Fibroblast of gingiva (primary cell): ENCODE measurements at regions not wholly inside any gene's neighbourhood (a gene's known extent, or its start where the extent isn't known, plus 50 kb on each side); places are given as distances from the start of the nearest gene placed in this dataset.

Source experiments
- DNase-seq: peaks from one replicate; pipeline ENCODE4 v3.0.0-alpha.2; 2011; ENCODE audit warnings: low read depth

DNA sequence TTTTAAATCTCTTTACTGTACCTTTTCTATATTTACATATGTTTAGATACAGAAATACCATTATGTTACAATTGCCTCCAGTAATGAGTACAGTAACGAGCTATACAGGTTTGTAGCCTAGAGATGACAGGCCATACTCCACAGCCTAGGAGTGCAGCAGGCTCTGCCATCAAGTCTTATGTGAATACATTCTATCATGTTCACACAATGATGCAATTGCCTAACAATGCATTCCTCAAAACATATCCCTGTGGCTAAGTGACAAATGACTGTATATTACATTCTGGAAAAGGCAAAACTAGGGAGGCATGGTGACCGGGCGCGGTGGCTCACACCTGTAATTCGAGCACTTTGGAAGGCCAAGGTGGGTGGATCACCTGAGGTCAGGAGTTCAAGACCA is 192.4 kb upstream of the IGF1R start:
- DNase-seq = no peak

DNA sequence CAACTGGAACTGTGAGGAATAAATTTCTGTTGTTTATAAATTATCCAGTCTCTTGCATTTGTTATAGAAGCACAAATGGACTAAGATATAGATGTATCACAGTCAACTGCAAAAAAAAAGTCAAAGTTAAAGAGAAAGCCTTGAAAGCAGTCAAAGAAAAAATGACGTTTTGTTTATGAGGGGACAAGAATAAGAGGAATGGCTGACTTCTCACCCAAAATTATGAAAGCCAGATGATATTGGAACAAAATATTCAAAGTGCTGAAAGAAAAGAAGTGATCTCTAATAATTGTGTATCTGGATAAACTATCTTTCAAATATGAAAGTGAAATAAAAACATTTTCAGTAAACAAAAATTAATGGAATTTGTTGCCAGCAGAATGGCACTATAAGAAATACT is 171.8 kb upstream of the IGF1R start:
- DNase-seq = no peak

DNA sequence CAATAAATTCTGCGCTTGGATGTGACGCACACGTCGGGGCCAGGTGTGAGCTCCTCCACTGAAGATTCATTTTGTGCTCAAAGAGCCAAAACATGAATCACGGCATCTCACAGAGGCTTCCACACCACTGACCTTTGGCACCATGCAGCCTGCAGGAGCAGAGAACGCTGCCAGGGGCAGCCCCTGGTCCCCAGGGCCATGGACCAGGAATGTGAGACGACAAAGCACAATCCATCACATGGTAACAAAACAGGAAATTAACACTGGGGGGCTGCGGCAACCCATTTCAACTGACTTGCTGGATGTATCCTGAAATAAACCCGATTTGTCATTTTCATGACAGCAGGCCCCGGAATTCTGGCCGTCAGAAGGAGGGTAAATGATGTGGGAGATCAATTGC is 167.5 kb upstream of the IGF1R start:
- DNase-seq = no peak

DNA sequence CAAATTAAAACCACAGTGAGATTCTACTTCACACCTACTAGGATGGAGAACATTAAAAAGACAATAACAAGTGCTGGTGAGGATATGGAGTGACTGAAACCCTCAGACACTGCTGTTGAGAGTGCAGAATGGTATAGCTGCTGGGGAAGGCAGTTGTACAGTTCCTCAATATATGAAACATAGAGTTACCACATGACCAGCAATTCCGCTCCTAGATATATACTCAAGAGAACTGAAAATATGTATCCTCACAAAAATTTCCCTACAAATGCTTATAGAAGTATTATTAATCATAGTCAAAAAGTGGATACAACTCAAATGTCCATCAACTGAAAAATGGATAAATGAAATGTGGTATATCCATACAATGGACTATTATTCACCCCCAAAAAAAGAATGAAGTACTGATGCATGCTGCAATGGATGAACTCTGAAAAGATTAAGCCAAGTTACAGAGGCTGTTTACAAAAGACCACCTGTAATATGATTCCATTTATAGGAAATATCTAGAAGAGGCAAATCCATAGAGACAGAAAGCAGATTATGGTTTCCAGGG is 164.7 kb upstream of the IGF1R start:
- DNase-seq = no peak

DNA sequence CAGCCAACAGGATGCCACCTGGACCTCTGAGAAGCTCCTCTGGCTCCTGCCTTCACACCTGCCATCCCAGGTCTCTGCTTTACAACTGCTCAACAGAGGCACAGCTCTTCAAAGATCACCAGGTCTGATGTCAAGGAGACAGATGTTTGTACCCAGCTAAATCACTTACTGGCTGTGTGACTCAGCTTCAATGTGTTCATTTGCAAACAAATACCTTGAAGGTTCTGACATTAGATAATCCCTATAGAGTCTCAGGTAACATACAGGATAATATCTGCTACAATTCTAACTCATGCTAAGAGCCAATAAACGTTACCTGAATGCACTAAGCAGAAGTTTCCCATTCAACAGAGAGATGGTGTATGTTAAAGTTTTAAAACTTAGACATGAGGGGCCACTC is 163.4 kb upstream of the IGF1R start:
- no peak for DNase-seq

DNA sequence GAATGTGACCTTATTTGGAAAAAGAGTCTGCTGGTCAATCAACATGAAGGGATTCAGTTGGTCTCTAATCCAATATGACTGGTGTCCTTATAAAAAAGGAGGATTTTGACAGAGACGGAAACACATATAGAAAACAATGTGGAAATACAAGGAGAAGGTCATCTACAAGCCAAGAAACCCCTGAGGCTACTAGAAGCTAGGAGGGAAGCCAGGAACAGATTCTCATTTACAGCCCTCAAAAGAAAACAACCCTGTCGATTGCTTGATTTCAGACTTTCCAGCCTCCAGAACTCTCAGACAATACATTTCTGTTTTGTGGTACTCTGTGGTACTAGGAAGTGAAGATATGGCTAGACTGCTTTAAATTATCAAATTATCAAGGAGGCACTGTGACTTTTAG is 162.9 kb upstream of the IGF1R start:
- DNase-seq = no peak

DNA sequence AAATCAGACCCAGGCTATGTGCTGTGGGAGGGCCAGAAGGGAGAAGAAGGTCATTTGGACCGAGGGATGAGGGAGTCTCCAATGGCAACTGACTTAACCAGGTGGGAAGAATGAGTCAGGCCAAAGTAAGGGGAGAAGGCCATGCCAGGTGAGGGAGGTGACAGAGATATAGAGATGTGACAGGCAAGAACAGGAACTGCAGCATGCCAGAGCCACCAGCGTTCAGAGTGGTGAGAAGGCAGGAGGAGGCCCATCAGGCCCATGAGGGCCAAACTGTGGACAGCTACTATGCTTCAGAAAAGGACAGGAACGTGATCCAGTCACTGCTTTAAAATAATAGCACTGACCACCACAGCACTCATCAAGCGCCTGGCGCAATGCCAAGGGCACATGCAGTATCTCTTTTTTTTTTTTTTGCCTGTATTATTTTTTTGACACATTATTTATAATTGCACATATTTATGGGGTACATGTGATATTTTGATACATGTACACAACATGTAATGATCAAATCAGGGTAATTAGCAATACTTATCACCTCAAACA is 154.3 kb upstream of the IGF1R start:
- no peak for DNase-seq

DNA sequence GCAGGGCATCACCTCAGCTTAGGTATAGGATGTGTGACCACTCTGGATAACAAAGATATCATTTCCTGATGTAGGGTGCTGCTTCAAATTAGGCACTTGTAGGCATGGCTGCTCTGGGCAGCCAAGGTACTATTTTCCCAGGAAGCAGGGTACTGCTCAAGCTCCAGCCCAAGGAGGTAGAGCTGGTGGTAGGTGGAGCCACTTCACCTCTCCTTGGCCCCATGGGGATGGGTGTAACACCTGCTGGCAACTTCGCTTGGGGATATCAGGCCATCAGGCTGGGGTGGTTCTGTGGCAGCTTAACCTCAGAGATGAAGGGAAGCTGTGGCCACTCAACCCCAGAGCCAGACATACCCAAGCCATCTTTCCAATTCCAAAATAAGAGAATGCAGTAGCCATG is 147.1 kb upstream of the IGF1R start:
- no peak for DNase-seq

DNA sequence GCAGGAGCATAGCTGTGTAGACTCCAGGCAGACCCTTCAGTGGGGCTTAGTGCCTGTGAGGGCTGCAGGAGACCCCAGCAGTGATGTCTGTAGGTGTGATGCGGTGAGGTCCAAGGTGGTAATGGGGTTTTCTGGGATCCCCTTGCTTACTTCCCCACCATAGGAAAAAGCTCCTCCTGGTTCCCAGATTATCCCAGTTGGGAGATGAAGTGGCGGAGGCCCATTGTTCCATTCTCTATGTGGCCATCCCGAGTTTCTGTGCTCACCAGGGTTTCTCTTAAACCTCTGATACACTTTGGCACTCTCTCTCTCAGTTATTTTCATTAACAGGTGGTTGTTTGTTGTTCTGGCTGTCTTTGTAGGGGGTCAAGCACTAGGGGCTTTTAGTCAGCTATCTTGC is 146.7 kb upstream of the IGF1R start:
- DNase-seq = no peak

DNA sequence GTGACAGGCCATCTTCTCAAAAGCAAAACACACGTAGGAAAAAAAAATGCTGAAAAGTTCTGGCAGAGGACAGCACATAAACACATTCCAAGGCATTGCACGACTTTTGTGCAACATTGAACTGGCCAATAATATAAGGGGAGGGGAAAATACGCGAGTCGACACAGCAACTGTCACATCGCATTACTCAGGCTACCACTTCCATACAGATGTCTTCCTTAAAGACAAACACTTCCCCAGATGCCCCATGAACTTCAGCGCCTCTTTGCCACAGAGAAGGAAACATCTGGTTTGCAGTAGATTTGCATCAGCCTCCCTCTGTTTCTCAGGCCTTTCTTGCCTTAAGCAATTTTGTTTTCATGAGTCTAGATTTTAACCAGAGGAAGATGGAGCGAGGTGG is 144.4 kb upstream of the IGF1R start:
- peak; percentile 99 for DNase-seq

DNA sequence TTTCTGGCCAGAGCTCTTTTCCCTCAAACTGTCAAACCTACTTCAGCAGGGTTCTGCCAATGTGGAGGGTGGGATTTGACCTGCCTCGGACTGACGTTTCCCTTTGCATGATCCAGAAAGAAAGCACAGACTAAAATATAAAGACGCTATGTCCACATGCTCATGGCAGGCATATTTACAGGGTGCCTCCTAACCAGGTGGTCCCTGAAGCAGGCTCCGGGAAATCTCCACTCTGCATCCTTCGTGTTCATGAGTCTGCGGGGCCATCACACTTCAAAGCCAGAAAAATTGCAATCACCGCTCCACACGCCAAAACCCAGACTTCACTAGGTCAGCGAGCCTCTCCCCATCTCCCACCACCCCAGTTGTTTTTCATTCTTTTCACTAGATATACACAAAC is 143.3 kb upstream of the IGF1R start:
- DNase-seq = no peak

DNA sequence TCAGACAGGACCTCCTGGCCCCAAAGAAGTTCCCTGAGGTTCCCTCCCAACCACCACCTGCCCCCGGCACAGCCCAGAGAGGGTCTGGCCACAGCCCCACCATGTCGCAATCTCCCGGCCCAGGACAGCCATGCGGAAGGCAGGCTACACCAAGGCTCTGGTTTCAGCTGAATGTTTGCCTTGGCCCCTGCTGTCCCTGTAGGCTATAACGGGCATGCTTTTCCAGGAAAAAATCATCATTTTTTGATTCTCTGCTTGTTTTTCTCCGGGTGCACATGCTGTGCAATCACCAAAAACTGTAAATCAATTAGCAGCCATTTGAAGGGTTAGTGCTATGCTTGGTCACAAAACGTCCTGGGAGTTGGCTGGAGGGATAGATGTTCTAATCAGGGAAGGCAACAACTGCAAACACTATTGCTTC is 142.7 kb upstream of the IGF1R start:
- peak; percentile 95 for DNase-seq

DNA sequence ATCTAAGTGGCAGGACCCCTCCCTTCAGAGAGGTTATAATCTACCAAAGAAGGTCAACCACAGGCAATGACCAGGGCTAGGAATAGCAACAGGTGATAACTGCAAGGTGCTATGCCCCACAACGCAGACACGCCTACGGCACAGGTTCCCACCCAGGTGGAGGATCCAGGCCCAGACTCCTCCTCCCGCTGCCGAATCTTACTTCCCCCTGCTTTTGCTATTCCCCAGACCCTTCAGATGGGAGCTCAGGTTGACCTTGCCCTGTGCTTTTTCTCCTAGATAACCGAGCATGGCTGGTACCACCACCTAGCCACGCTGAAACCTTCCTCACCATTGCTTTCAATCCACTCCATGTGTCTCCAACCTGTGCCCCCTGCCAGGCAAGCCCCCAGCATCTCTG is 142.2 kb upstream of the IGF1R start:
- no peak for DNase-seq

DNA sequence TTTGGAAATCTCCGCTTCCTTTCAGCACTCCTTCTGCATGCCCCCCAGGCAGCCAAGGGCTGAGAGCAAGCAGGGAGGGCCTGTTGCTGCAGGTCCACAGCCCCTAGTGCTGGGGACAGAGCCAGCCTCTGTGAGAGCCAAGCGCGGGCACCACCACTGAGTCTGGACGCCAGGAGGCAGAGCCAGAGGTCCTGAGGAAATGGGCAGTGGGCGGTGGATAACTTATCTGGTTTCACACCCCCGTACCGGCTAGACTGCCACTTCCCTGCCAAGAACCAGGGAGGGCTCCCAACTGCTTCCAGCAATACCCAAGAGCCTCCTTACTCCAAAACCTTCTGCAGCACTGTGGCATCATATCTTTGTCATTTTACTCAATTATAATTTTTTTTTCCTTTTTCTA is 141.6 kb upstream of the IGF1R start:
- peak; percentile 50 for DNase-seq

DNA sequence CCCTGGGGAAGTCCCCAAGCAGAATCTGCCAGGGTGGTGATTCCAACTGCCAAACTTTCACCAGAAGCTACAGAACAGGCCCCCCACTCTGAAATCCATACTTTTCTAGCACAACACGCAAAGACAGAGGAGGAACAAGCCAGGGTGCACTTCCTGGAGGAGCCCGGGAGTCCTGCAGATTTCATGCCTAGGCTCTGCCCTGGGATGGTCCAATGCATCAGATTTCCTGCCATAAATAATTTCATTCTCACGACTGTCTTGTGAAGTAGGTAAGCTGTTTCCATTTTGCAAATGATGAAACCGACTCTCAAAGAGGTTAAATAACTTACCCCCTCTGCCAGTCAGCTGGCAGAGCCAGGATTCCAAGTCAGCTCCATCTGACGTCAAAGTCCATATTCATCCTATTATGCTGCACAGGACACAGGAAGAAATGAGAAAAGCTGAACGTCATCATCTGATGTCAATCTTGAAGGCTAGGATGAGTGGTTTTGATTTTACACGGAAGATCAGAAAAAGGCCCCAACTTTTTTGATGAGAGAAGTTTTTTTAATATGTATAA is 134.8 kb upstream of the IGF1R start:
- peak; percentile 73 for DNase-seq

DNA sequence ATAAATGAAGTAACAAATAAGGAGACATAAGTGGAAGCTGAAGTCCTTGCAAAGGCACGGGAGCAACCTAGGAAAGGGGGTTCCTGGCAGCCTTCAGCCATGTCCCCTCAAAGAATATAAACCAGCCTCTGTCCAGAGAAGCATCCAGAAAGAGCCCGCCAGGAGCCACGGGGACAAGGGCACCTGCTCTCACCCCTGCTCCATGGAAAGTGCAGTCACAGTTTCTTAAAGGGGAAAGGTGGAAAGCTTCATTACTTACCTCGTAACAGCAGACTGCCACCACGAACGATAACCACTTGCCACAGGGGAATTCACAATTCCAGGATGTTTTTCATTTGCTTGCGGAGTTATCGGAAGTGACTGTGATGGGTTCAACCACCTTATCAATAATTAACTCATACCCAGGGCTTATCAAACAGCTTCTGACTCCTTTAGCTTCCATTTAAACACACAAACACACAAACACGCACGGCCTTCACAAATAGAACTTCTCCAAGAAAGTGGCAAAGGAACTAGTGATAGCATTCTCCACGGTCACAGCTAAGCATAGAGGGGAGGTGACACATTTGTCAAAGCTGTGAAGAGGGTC is 134.2 kb upstream of the IGF1R start:
- no peak for DNase-seq

DNA sequence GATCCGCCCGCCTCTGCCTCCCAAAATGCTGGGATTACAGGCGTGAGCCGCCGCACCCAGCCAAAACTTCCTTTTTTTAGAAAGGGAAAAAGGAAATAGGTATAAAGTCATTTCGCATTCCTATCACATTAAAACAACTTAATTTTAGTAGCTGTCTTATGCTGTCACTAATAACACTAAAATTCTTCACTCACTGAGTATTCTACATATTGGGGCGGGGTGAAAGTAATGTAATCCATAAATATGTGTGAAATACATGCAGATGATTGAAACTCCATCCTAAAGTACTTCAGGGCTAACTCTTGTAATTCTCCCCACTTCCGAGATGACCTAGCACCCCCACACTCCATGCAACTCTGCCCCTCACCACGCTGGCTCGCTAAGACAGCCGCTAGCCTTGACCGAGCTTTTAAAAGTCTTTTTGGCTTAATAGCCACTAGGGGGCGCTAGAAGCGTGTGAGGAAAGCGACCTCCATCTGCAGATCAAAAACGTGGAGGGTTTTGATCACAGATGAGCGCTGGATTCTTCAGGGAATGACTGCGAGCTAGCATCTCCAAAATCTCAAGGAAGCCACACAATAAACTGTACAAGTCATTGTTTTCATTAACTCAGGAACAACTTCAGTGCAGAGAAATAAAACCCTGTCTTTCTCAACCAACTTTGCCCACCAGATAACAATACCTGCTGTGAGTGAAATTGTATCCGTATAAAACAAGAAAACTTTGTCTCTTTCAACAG is 129.3 kb upstream of the IGF1R start:
- DNase-seq = peak; percentile 70

DNA sequence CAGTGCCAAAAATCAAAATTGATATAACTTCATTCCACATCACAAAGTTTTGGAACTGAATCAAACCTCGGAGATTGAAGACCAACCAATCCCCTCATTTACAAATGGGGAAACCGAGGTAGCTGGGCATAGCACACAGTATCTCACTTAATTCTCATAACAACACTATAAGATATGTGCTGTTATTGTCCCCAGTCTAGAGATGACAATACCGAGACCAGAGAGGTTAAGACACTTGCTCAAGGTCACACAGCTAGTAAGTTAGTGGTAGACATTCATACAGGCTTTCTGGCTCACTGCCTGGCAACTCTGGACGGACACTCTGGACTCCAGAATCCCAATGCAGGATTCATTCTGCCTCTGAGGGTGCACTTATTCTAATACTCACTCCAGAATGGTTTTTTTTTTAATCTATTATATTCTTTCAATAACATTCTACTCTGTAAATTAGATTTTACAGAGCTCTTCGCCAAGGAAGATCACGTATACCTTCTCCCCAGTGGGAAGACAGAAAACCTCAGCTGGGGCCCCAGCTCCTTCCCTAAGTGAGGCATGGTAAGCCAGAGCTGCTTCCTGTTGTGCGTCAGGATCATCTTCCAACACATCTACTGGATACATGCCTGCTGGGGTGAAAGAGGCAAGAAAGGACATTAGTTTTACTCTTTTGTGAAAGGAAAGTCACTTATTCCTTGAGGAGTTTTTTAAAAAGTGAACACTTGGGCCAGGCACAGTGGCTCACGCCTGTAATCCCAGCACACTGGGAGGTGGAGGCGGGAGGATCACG is 128.4 kb upstream of the IGF1R start:
- DNase-seq = no peak

DNA sequence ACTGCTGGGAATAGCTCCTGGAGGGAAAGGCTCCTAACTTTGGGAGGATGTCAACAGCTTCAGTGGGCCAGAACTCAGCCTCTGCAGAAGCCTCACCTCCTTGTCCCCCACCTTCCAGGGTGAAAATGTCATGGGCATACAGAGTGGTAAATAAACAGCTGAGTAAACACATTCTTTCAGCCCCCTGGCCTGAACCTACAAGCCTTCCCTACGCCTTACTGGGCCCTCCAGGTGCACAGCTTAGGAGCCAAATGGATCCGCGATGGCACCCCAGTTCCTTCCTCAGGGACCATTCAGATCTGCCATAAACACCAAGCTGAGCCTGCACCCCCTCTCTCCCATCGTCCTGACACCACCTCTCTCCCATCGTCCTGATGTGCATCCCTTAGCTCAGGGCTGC is 126.2 kb upstream of the IGF1R start:
- no peak for DNase-seq

DNA sequence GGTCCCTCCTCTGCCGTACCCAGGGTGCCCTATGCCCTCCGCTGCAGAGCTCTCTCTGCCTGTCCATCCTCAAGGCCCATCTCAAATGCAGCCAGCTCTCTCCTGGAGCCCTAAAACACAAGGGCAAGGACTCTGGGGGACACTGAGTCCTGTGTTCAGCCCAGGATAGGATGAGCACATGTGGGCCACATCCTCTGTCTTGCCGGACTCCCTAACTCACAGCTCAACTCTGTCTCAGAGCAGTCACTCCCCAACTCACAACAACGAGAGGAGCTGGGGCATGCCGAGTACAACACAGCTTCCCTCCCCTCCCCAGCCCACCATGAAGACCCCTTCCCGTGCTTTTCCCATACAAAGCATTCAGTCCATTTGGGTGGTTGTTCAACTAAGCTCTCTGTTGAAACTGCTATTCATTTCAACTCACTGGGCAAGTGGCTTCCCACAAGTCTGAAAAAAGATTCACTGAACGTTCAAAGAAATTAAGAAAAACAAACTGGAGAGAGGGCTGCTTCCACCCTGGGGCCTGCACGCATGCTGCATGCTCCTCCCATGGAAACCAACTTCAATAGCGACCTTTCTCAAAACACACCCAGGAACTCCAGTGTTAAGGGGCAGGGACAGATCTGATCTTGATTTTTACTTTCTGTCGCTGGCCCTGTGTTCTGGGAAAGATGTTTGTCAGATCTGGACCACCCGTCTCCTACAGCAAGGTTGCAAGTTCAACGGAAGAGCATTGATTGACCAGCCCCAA is 124.3 kb upstream of the IGF1R start:
- no peak for DNase-seq

DNA sequence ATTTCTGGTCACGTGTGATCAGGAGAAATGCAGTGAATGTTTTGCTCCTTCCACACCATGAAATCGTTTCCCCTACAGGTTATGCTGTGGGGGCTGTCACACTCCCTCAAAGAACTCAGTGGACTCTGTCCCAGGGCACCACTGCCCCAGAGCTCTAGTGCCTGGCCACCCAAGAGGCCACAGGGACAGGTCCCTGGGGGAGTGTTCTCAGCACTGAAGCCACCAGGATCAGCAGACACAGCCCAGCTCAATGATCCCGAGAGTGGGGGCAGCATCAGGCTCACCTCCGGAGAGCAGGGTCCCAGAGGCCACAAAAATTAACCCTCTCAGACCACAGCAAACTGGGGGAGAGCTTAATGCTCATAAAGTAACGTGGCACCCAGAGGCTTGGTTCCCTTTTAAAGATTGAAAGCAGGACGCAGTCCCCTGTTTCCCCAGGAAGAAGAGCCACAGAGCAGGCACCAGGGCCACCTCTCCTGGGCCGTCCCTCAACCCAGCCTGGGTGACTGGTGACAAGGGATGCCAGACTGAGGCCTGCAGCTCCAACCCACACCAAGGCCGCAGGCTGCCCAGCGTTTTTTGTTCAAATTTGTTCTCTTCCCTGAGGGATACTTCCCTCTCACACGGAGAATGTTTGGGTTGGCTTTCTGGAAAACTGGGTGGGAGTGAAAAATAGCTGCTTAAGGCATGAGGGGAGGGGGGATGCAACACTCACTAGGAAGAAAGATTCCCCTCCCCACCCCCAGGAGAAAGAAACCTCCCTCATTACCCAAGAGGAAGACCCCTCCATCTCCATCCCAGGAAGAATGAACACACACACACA is 123.3 kb upstream of the IGF1R start:
- DNase-seq = no peak
